GM12878 (cell line): ENCODE measurements at regions not wholly inside any gene's neighbourhood (a gene's known extent, or its start where the extent isn't known, plus 50 kb on each side); places are given as distances from the start of the nearest gene placed in this dataset.

Experiments
- ATAC-seq: fragments of 200-7000 bp; cut with Tn5 transposase; 3 replicates; pipeline ENCODE4 v1.9.1; 2020; ENCODE audit warnings: mild to moderate bottlenecking, moderate library complexity
- BruUV-seq: library from RNA; stranded (reverse); fragments of 400-500 nt; replicated peaks from 2 replicates; lab custom pipeline; 2021; lab: Mats Ljungman, UMichigan
- CTCF ChIA-PET: fragments of 300-600 bp; sonication (Branson Sonifier 250); formaldehyde crosslinking; extraction: SDS; loops from one replicate; lab custom pipeline; 2021; ENCODE audit warnings: inconsistent platforms; lab: Yijun Ruan, JAX
- POLR2A ChIA-PET: fragments of 350-600 bp; formaldehyde crosslinking; extraction: SDS; loops from one replicate; lab custom pipeline; 2021; ENCODE audit warnings: inconsistent platforms; lab: Charles Lee
- RAD21 ChIA-PET: fragments of 300-600 bp; sonication (Branson Sonifier 250); formaldehyde crosslinking; loops from one replicate; lab custom pipeline; 2023; ENCODE audit warnings: antibody characterized with exemption; ENCODE audit not compliant: unreplicated experiment; lab: Charles Lee
- SMC1A ChIA-PET: fragments of 300-600 bp; sonication (Branson Sonifier 250); formaldehyde crosslinking; loops from one replicate; lab custom pipeline; 2023; ENCODE audit not compliant: unreplicated experiment, uncharacterized antibody; lab: Charles Lee
- DNase-seq: peaks from one replicate; pipeline ENCODE4 v3.0.0-alpha.2; 2011; ENCODE audit warnings: low read depth, low spot score
- FAIRE-seq: peaks from 3 replicates; lab custom pipeline; 2011; peaks lifted over from hg19 to GRCh38; lab: Jason Lieb, UNC
- H2AFZ ChIP-seq: 2 replicates; pipeline ENCODE4 v1.6.0; 2011; ENCODE audit warnings: low read depth, low read length, control low read depth; ENCODE audit not compliant: control insufficient read depth
- H3K27ac ChIP-seq: 2 replicates; pipeline ENCODE4 v1.5.1; 2011; ENCODE audit warnings: control low read depth; ENCODE audit not compliant: control insufficient read depth, insufficient read depth
- H3K27me3 ChIP-seq, 2 experiments: replicated peaks in 1 of 2; 2 replicates each; pipeline versions ENCODE4 v1.6.0 to v1.6.1; 2011; ENCODE audit warnings: low read length in 1 of 2; ENCODE audit not compliant: control insufficient read depth in 2 of 2, insufficient read depth in 2 of 2
- H3K36me3 ChIP-seq, 2 experiments: 2 replicates each; pipeline ENCODE4 v1.5.1; 2011; ENCODE audit warnings: low read length in 1 of 2; ENCODE audit not compliant: control insufficient read depth in 2 of 2, insufficient read depth in 2 of 2
- H3K4me1 ChIP-seq: 2 replicates; pipeline ENCODE4 v1.6.1; 2011; ENCODE audit warnings: mild to moderate bottlenecking, low read length, moderate library complexity, mixed read lengths; ENCODE audit not compliant: control insufficient read depth, insufficient read depth
- H3K4me2 ChIP-seq: 2 replicates; pipeline ENCODE4 v1.6.0; 2011; ENCODE audit warnings: control low read depth; ENCODE audit not compliant: control insufficient read depth, insufficient read depth
- H3K4me3 ChIP-seq: fragments of 200-600 bp; sonication (generic); 2 replicates; pipeline ENCODE4 v1.5.1; 2016
- H3K79me2 ChIP-seq: 2 replicates; pipeline ENCODE4 v1.6.0; 2011; ENCODE audit warnings: low read length; ENCODE audit not compliant: control insufficient read depth, insufficient read depth
- H3K9ac ChIP-seq: 2 replicates; pipeline ENCODE4 v1.8.0; 2011; ENCODE audit warnings: low read length, control low read depth, mixed read lengths; ENCODE audit not compliant: control insufficient read depth, insufficient read depth
- H3K9me3 ChIP-seq: replicated peaks from 3 replicates; pipeline ENCODE4 v1.5.1; 2011; ENCODE audit warnings: mild to moderate bottlenecking, low read length; ENCODE audit not compliant: control insufficient read depth, insufficient read depth
- H4K20me1 ChIP-seq: 2 replicates; pipeline ENCODE4 v1.6.0; 2011; ENCODE audit not compliant: control insufficient read depth, insufficient read depth
- HDAC6 ChIP-seq: fragments of 200-600 bp; sonication (generic); IDR thresholded peaks from one replicate; pipeline ENCODE4 v1.8.0; 2017; ENCODE audit warnings: antibody characterized with exemption; ENCODE audit not compliant: unreplicated experiment
- MXI1 ChIP-seq: fragments of 150-350 bp; IDR thresholded peaks from 2 replicates; pipeline ENCODE4 v1.6.1; 2011; ENCODE audit warnings: low read depth, mild to moderate bottlenecking, inconsistent platforms, low read length, improper control_type of control experiment
- MYB ChIP-seq: fragments of 150-350 bp; IDR thresholded peaks from 2 replicates; pipeline ENCODE4 v1.6.1; 2014; ENCODE audit warnings: mild to moderate bottlenecking, low read depth, low read length, borderline replicate concordance
- MYC ChIP-seq: IDR thresholded peaks from 2 replicates; pipeline ENCODE4 v1.6.1; 2011; ENCODE audit warnings: mild to moderate bottlenecking, low read length, moderate library complexity, inconsistent platforms; ENCODE audit not compliant: insufficient read depth, insufficient replicate concordance, insufficient read length, severe bottlenecking
- PML ChIP-seq: IDR thresholded peaks from 2 replicates; pipeline ENCODE4 v1.6.1; 2012; ENCODE audit warnings: low read length, inconsistent platforms
- POLR2AphosphoS5 ChIP-seq: IDR thresholded peaks from 2 replicates; pipeline ENCODE4 v1.6.1; 2011; ENCODE audit warnings: mild to moderate bottlenecking, low read length, inconsistent platforms
- RAD21 ChIP-seq: IDR thresholded peaks from 2 replicates; pipeline ENCODE4 v1.6.1; 2011; ENCODE audit warnings: mild to moderate bottlenecking, low read depth, low read length, moderate library complexity; ENCODE audit not compliant: insufficient read depth
- RCOR1 ChIP-seq: conservative IDR thresholded peaks from 2 replicates; pipeline ENCODE4 v1.6.1; 2012; ENCODE audit warnings: low read depth, low read length, improper control_type of control experiment
- SMC3 ChIP-seq: IDR thresholded peaks from 2 replicates; pipeline ENCODE4 v1.6.1; 2011; ENCODE audit warnings: low read length, improper control_type of control experiment, borderline replicate concordance
- TCF3 ChIP-seq: IDR thresholded peaks from 2 replicates; pipeline ENCODE4 v1.6.1; 2012; ENCODE audit warnings: low read depth, mild to moderate bottlenecking, low read length, borderline replicate concordance; ENCODE audit not compliant: insufficient read depth
- ZZZ3 ChIP-seq: IDR thresholded peaks from 2 replicates; pipeline ENCODE4 v1.6.1; 2011; ENCODE audit warnings: low read depth; ENCODE audit not compliant: control insufficient read depth, insufficient read length
- WGBS: methylation state at CpG from one replicate; pipeline ENCODE4 v1.1.6; 2016; ENCODE audit warnings: low lambda C conversion rate; ENCODE audit not compliant: insufficient replicate concordance, insufficient coverage; ENCODE audit errors: missing lambda C conversion rate; 5-methylcytosine and 5-hydroxymethylcytosine counted together
- in situ Hi-C: fragments of 300-500 bp; cut with MboI; formaldehyde crosslinking; loops from 9 replicates; pipeline ENCODE4 v1.14.3; 2018; ENCODE audit warnings: mixed read lengths
- intact Hi-C: fragments of 100-400 bp; cut with micrococcal nuclease; formaldehyde crosslinking; loops from one replicate; pipeline ENCODE4 v1.14.2; 2022; ENCODE audit not compliant: unreplicated experiment
- TF ChIP-seq, protein P1 (sequence below): fragments of 450-650 bp; IDR thresholded peaks from 2 replicates; pipeline ENCODE4 v1.6.1; 2017; ENCODE audit warnings: mild to moderate bottlenecking, moderate library complexity
- TF ChIP-seq, protein P2 (sequence below): fragments of 450-650 bp; IDR thresholded peaks from 2 replicates; pipeline ENCODE4 v1.6.1; 2017; ENCODE audit warnings: mild to moderate bottlenecking, low read depth, inconsistent platforms; ENCODE audit not compliant: poor library complexity, severe bottlenecking

DNA sequence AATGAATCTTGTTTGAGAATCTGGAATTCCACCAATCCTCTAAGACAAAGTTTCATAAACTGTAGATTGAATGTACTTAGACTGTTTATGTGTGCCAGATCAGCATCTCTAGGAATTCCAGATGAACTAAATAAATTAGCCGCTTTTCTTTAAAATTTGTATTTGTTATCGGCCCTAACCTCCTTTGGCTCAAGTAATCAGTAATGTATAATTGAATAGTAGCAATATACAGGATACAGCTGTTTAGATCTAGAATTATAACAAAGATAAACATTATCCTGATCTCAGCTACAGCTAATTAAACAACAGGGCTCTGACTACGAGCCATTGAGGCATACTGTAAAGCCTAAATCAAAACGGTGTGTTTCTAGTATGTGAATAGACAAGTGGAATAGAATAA, 120.3 kb downstream of the CYB561 start:
- H3K27ac ChIP-seq: no peak overlapping the region
- H3K4me3 ChIP-seq: no peak overlapping the region
- H3K79me2 ChIP-seq: no peaks in the 10 kb centered on the region
- SMC1A ChIA-PET: interaction anchor here (1.2 kb wide), 1 partner anchor 412 kb away, joined by 3 read pairs; no protein-coding TSS in a partner anchor
- no peaks in the 10 kb centered on the region for H3K4me1 ChIP-seq
- ATAC-seq: no peak
- no peaks in the 10 kb centered on the region for H4K20me1 ChIP-seq
- intact Hi-C loops (no loop called here), in situ Hi-C loops (no loop called here)
- no peaks in the 10 kb centered on the region for H3K27me3 ChIP-seq
- CTCF ChIA-PET: no interaction called here
- H3K9ac ChIP-seq: no peak overlapping the region
- POLR2A ChIA-PET: no interaction called here
- no peak for FAIRE-seq
- H3K36me3 ChIP-seq: no peaks in the 10 kb centered on the region
- no peak for DNase-seq
- WGBS: 33% methylated on average over 4 of the region's 4 CpGs
- no TSS peak for BruUV-seq
- no peak overlapping the region for H2AFZ ChIP-seq
- RAD21 ChIA-PET: no interaction called here
- no peaks in the 10 kb centered on the region for H3K9me3 ChIP-seq
- H3K4me2 ChIP-seq: no peak overlapping the region
- TF ChIP-seq HDAC6 (no peak), MXI1 (no peak), TCF3 (no peak), MYC (no peak), POLR2AphosphoS5 (no peak), RCOR1 (no peak), ZZZ3 (no peak), MYB (no peak), RAD21 (no peak), PML (no peak), SMC3 (no peak)
- TF ChIP-seq, protein P1, sequence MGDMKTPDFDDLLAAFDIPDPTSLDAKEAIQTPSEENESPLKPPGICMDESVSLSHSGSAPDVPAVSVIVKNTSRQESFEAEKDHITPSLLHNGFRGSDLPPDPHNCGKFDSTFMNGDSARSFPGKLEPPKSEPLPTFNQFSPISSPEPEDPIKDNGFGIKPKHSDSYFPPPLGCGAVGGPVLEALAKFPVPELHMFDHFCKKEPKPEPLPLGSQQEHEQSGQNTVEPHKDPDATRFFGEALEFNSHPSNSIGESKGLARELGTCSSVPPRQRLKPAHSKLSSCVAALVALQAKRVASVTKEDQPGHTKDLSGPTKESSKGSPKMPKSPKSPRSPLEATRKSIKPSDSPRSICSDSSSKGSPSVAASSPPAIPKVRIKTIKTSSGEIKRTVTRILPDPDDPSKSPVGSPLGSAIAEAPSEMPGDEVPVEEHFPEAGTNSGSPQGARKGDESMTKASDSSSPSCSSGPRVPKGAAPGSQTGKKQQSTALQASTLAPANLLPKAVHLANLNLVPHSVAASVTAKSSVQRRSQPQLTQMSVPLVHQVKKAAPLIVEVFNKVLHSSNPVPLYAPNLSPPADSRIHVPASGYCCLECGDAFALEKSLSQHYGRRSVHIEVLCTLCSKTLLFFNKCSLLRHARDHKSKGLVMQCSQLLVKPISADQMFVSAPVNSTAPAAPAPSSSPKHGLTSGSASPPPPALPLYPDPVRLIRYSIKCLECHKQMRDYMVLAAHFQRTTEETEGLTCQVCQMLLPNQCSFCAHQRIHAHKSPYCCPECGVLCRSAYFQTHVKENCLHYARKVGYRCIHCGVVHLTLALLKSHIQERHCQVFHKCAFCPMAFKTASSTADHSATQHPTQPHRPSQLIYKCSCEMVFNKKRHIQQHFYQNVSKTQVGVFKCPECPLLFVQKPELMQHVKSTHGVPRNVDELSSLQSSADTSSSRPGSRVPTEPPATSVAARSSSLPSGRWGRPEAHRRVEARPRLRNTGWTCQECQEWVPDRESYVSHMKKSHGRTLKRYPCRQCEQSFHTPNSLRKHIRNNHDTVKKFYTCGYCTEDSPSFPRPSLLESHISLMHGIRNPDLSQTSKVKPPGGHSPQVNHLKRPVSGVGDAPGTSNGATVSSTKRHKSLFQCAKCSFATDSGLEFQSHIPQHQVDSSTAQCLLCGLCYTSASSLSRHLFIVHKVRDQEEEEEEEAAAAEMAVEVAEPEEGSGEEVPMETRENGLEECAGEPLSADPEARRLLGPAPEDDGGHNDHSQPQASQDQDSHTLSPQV: no peak
- TF ChIP-seq, protein P2, sequence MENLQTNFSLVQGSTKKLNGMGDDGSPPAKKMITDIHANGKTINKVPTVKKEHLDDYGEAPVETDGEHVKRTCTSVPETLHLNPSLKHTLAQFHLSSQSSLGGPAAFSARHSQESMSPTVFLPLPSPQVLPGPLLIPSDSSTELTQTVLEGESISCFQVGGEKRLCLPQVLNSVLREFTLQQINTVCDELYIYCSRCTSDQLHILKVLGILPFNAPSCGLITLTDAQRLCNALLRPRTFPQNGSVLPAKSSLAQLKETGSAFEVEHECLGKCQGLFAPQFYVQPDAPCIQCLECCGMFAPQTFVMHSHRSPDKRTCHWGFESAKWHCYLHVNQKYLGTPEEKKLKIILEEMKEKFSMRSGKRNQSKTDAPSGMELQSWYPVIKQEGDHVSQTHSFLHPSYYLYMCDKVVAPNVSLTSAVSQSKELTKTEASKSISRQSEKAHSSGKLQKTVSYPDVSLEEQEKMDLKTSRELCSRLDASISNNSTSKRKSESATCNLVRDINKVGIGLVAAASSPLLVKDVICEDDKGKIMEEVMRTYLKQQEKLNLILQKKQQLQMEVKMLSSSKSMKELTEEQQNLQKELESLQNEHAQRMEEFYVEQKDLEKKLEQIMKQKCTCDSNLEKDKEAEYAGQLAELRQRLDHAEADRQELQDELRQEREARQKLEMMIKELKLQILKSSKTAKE: no peak
